ENCODE measurements at regions not wholly inside any gene's neighbourhood (a gene's known extent, or its start where the extent isn't known, plus 50 kb on each side); places are given as distances from the start of the nearest gene placed in this dataset.

GRCh38 chr9:87156247-87156646 is 208.9 kb upstream of the GAS1 start:
- no peak for DNase-seq (ENCODE audit: low spot score)

GRCh38 chr9:87157366-87158031 is 210.2 kb upstream of the GAS1 start:
- DNase-seq (ENCODE audit: low spot score): no peak

DNA sequence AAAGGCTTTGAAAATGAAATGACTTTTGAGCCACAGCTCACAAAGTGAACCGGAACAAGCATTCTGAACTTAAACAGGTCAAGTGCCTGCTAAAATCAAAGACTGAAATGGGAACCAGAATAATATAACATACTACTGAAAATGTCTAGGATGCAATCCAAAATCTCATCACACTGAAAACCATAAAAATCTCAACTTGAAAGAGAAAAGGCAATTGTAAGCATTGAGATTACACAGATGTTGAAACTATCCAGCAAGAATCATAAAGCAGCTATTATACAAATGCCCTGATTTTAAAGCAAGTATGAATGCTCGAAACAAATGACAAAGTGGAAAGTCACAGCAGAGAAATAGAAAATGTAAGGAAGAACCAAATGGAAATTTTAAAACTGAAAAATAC is 211.5 kb upstream of the GAS1 start:
- DNase-seq (ENCODE audit: low spot score): no peak

DNA sequence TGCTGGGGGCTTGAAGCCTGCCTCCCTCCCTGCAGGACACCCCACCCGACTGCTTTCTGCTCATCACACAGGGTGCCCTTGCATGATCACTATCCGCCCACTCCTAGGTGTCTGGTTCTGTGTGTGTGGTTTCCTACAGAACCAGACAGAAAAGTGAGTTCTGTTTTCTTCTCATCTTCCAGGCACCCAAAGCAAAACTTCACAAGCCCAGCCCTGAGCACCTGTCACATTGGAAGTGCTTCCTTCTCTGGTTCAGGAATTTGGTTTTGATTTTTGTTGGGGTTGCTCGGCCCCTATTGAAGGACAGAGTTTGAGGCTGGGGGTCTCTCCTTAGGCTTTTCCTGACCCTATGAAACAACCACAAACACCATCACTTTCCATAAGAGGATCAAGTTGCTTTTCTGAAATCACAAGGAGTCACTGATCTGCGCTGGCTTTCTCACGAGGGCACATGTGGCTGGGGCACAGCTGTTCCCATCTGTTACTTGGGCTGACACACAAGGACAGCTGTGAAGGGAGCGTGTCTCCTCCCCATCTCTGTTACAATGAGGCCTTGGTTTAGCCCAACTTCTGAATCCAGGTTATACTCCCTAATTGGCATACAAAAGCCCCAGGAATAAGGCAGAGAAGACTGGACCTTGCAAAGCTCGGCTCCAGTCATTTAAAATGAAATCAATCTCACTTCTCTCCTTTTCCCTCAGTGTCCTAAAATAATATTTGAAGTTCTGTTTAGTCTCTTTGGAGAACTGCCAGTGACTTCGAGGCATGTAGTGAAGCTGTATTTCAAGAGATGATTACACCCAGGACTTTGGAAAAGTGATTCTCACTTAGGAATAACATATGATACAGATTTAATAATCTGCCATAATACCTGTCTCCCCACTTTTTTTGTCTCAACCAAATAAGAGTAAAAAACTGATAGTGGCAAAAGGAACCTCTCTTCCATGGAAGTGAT is 213.1 kb upstream of the GAS1 start:
- DNase-seq (ENCODE audit: low spot score): no peak

GRCh38 chr9:87167161-87167560 is 219.9 kb upstream of the GAS1 start:
- no peak for DNase-seq (ENCODE audit: low spot score)

DNA sequence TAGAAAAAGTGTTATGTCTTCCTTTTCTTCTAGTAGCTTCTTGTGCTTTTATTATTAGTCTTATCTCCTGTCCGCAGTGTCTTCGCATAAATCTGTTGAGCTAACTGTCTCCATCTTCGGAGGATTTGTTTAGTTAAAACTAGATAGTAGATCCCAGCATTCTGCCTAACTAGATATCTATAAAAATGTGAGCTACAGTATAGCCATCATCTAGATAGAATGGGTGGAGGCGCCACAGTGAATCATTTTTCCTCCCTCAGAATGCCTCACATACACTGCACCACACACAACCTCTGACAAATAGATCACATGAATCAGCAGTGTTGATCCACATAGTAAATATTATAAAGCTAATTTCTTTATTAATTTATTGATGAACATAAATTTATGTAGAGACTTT is 220.3 kb upstream of the GAS1 start:
- DNase-seq (ENCODE audit: low spot score): no peak

- DNase-seq (ENCODE audit: low spot score): no peak
These were observed 231.0 kb upstream of the GAS1 start for GRCh38 chr9:87178302-87178701.

DNA sequence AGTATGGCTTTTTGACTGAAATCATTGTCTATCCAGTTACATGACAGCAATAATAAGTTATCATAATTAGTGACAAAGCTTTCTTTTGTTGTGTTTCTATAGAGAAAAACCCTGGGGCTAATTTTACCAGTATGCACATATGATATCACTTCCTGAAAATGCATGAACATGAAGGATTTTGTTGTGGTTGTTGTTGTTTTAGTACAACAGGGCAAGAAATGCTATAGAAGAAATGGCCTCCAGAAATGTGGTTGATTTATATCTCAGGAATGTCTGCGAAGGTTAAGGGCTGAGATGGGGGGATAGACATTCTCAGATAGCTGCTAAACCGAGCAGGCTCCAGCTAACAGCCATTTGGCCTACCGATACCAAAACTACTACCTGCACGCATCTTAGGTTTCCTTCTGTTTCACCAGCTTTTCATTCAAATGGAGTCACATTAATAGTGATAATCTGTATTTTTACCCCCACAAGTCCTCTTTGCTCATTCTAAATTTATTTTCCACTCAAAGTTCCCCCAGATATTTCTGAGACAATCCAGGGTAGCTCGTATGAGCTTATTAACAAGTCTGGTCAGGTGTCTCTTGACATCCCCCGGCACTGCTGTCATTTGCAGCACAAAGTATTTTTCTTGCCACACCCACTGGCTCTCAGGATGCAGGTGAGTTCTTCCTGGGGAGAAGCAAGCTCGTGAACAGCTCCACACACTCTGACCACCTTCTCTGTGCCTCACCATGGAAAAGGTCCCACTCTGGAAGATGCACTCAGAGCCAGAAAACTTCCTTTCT is 232.4 kb upstream of the GAS1 start:
- no peak for DNase-seq (ENCODE audit: low spot score)

DNA sequence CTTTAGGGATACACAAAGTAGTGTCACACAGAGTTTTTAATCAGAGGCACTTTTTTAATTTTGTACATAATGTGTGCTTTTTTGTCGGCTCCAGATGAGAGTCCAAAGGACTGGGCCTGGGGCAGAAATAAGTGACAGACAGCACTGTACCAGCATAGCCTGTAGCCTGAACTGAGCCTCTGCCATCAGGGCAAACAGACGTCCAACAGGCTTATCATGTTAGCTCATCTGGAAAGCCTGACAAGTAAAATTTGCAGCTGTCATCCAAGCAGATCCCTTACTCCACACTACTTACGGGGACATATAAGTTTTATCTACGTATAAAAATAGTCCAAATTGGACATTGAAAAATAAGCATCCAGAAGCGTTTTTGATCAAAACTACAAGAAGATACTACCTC is 233.1 kb upstream of the GAS1 start:
- no peak for DNase-seq (ENCODE audit: low spot score)

DNA sequence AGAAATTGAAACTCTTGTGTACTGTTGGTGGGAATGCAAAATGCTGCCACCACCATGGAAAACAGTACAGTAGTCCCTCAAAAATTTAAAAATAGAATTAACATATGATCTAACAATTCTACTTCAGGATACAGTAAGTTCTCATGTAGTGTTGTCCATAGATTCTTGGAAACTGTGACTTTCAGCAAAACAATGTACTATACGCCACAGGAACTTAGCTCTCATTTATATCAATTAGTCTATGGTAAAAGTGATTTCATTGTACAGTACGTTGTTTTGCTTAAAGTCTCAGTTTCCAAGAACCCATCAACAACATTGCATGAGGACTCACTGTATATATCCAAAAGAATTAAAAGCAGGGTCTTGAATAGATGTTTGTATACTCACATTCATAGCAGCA is 233.5 kb upstream of the GAS1 start:
- DNase-seq (ENCODE audit: low spot score): no peak

- no peak for DNase-seq (ENCODE audit: low spot score)
These were observed 234.4 kb upstream of the GAS1 start for GRCh38 chr9:87181670-87182069.

- no peak for DNase-seq (ENCODE audit: low spot score)
These were observed 237.8 kb upstream of the GAS1 start for GRCh38 chr9:87184956-87185642.

- DNase-seq (ENCODE audit: low spot score): no peak
These were observed 240.3 kb upstream of the GAS1 start for GRCh38 chr9:87187656-87188055.

DNA sequence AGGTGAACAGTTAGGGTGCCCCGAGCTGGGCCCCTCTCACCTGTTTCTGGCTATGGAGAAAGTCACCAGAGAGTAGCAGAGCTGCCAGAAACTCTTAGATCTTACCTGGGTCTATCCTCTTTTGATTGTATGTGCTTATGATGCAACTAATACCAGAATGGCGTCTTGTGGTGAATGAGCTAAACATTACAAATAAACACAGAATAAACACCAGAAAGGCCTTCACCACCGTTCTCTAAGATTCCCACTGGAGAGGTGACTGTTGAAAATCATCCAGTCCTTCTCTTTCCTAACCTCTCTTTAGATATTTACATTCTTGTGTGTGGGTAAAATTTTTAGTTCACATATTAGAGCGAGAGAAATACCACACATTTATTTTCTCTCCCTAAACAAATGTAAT is 241.7 kb upstream of the GAS1 start:
- DNase-seq (ENCODE audit: low spot score): no peak

GRCh38 chr9:87193151-87193550 is 245.8 kb upstream of the GAS1 start:
- no peak for DNase-seq (ENCODE audit: low spot score)

DNA sequence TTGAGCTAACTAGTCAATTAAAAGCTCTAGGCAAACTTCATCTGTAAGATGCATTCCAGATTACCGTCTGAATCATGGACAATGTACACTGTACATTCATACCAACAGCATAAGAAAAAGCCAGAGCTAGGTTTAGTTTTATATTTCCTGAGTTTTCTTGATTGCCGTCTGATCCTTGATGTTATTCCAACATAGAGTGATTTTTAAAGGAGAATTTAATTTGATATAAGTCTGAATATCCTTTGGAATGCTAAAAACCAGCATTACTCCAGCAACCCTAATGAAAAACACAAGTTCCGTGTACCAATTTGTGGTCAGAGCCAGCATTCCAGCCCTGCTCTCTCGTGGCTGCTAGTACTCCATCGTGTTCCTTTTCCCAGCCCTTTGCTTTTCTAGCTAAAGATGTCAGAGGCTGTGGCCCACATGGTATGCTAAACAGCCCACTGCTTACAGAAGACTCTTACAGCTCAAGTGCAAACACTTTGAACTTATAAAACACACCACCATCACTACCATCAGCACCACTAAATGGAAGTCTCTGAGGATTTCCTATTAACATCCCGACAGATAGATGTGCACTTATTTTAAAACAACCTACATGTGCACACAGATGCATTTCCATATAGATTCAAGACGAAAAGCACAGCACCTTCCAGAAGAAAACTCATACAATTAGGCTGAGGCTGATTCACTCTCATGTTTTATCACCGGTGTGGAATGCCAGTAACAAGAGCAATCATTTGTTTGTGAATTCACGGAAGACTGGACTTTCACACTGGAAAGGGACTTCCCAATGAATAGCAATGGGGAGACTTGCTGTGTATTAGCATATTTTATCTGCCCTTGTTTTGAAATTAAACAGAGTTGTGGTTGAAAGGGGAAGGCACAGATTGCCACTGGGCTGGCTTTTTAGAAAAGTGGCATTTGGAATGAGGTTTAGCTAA is 246.9 kb upstream of the GAS1 start:
- no peak for DNase-seq (ENCODE audit: low spot score)

DNA sequence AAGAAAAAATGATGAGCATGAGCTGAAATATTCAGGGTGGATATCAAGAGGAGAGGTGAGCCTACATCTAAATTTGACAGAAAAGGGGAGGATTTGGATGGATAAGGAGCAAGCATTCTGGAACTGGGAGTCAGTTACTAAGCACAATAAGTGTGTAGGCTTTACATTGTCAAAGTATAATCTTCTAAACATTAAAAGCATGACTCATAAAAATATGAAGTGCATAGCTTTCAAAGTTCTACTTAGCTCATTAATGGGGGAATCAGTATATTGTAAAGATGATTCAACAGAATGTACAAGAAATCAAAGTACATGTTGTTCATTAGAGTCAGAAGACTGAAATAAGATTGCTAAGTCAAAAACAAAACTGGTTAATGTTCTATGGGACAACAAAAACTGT is 248.0 kb upstream of the GAS1 start:
- DNase-seq (ENCODE audit: low spot score): no peak

DNA sequence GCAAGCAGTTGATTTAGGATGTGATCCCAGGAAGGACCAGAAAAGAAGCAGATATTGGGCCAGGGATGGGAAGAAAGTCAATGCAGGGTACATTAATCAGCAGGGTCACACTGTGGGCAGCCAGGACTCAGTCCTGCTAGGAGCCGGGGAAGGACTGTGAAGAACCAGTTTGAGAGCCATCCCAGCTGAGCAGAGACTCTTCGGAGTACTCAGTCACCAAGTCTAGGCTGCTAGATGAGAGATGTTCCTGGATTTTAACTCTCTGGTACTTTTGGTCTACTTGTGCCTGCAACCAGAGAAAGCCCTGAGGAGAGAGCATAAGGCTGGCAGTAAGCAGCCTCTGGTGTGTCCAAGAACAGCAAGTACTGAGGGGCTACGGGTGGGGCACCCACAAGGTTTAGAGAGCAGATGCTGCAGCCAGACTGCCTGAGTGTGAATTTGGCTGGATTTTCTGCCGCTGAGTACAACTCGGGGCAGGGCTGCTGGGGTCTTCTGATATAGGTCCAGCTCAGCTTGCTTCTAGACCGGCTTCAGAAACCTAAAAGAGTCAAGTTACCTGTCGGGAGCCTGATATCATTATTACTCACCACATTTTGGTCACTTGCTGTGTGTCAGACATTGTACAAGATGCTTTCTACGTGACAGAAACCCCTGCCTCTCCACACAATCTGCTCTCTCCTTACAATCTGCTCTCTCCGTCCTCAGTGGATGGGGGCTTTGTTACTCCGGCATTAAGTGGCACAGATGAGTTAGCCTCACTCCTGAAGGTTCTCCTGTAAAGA is 250.2 kb upstream of the GAS1 start:
- DNase-seq (ENCODE audit: low spot score): no peak

GRCh38 chr9:87198716-87199115 is 251.4 kb upstream of the GAS1 start:
- DNase-seq (ENCODE audit: low spot score): no peak

DNA sequence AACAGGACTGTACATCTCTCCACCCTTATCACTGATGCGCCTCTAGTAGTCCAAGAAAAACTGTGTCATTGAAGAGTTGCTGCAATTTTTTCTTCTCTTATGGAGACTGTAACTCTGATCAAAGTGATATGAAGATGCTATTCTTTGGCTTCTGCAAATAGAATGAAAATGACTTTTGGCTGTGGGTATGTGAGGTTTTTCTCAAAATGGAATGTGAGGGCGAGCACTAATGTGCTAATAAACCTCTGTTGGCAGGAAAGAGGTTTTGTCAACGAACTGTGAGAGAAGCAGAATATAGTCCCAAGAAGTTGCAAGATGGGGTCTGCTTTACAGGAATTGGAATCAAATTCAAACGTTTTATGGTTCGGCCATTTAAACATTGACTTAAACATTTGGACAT is 252.0 kb upstream of the GAS1 start:
- DNase-seq (ENCODE audit: low spot score): no peak
